Activated T-helper 17 cell treated with anti-CD3 and anti-CD28 coated beads, Interleukin-2, amount 50 U/mL, for 72 hours (primary cell): ENCODE measurements at regions not wholly inside any gene's neighbourhood (a gene's known extent, or its start where the extent isn't known, plus 50 kb on each side); places are given as distances from the start of the nearest gene placed in this dataset.

ENCODE experiments used
- ATAC-seq: fragments of 150-1000 bp; cut with Tn5 transposase; replicated peaks from 2 replicates; pipeline ENCODE4 v1.10.0; 2021; ENCODE audit warnings: mild to moderate bottlenecking, moderate library complexity
- H3K27ac Mint-ChIP-seq: one replicate; pipeline ENCODE4 v1.8.0; 2022; ENCODE audit warnings: mixed read lengths
- H3K27me3 Mint-ChIP-seq: one replicate; pipeline ENCODE4 v1.8.0; 2022; ENCODE audit warnings: mixed read lengths
- H3K36me3 Mint-ChIP-seq: one replicate; pipeline ENCODE4 v1.8.0; 2022; ENCODE audit warnings: low read depth, mild to moderate bottlenecking, mixed read lengths
- H3K4me1 Mint-ChIP-seq: one replicate; pipeline ENCODE4 v1.8.0; 2022; ENCODE audit warnings: mixed read lengths
- H3K4me3 Mint-ChIP-seq: one replicate; pipeline ENCODE4 v1.8.0; 2022; ENCODE audit warnings: mild to moderate bottlenecking, mixed read lengths
- H3K9me3 Mint-ChIP-seq: one replicate; pipeline ENCODE4 v1.8.0; 2022; ENCODE audit warnings: mixed read lengths

- Mint-ChIP-seq H3K9me3 (no peaks in the 10 kb centered on the region), H3K27ac (no peak overlapping the region), H3K4me3 (no peak overlapping the region), H3K27me3 (no peaks in the 10 kb centered on the region), H3K4me1 (no peaks in the 10 kb centered on the region), H3K36me3 (no peaks in the 10 kb centered on the region)
- no peak for ATAC-seq
Measured at GRCh38 chr1:116252785-116253184, 120.3 kb upstream of the ATP1A1 start.

- H3K36me3 Mint-ChIP-seq: no peaks in the 10 kb centered on the region
- no peak overlapping the region for H3K4me3 Mint-ChIP-seq
- H3K27me3 Mint-ChIP-seq: no peaks in the 10 kb centered on the region
- H3K27ac Mint-ChIP-seq: no peak overlapping the region
- no peak for ATAC-seq
- H3K9me3 Mint-ChIP-seq: no peaks in the 10 kb centered on the region
- H3K4me1 Mint-ChIP-seq: no peaks in the 10 kb centered on the region
Measured at GRCh38 chr1:116253566-116254382, 119.3 kb upstream of the ATP1A1 start.

- Mint-ChIP-seq H3K36me3 (no peaks in the 10 kb centered on the region), H3K27me3 (no peaks in the 10 kb centered on the region), H3K27ac (peak overlapping the region; percentile 53), H3K4me3 (no peak overlapping the region), H3K9me3 (no peaks in the 10 kb centered on the region), H3K4me1 (no peaks in the 10 kb centered on the region)
- no peak for ATAC-seq
Measured at GRCh38 chr1:116254776-116255175, 118.3 kb upstream of the ATP1A1 start.

- Mint-ChIP-seq H3K27me3 (no peaks in the 10 kb centered on the region), H3K9me3 (no peaks in the 10 kb centered on the region), H3K4me1 (no peaks in the 10 kb centered on the region), H3K36me3 (no peaks in the 10 kb centered on the region), H3K4me3 (no peak overlapping the region), H3K27ac (peak overlapping the region; percentile 53)
- ATAC-seq: no peak
Measured at GRCh38 chr1:116255486-116256285, 117.4 kb upstream of the ATP1A1 start.

- no peaks in the 10 kb centered on the region for H3K4me1 Mint-ChIP-seq
- H3K9me3 Mint-ChIP-seq: no peaks in the 10 kb centered on the region
- no peak overlapping the region for H3K4me3 Mint-ChIP-seq
Measured at GRCh38 chr1:116256286-116256649, 116.8 kb upstream of the ATP1A1 start.

DNA sequence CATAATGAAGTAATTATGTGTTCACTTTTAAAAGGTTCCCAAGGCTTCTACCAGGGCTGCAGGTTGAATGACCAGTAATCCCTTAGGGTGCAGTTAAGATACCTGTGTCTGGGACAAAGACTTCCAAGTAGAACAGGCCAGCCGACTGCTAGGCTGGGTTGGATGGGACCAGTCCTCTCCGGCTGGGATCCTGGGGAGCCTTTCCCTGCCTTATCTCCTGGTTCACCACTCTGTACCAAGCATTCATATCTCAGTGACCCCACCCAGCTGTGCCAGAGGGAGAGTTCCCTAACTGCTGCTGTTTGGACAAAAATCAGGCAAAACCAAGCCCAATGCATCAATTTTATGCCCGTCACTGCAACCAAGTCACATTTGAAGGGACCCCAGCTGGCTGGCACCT lies 116.2 kb upstream of the ATP1A1 start:
- H3K4me1 Mint-ChIP-seq: no peaks in the 10 kb centered on the region
- no peaks in the 10 kb centered on the region for H3K36me3 Mint-ChIP-seq
- no peaks in the 10 kb centered on the region for H3K27me3 Mint-ChIP-seq
- no peak overlapping the region for H3K27ac Mint-ChIP-seq
- ATAC-seq: no peak
- H3K9me3 Mint-ChIP-seq: no peaks in the 10 kb centered on the region
- no peak overlapping the region for H3K4me3 Mint-ChIP-seq

More at GRCh38 chr1:116256286-116256649, 116.8 kb upstream of the ATP1A1 start:
- Mint-ChIP-seq H3K27ac (no peak overlapping the region), H3K27me3 (no peaks in the 10 kb centered on the region), H3K36me3 (no peaks in the 10 kb centered on the region)
- no peak for ATAC-seq

DNA sequence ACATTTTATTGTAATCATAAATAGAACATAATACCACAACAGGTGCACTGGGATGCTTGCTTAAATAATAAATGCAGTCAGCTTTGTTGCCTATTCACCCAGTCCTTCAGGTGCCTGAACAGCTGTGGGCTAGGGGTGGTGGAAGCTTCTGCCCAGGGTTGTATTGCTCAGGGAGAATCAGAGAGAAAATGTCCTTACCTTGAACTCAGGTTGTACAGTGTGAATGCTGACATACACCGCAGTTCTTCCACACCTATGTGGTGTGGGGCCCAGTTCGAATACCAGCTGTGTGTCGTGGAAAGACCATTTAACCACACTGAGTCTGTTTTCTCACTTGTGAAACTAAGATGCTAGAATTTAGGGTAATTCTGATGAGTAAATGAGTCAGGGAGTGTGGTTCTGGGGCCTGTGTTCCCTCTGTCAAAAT lies 115.7 kb upstream of the ATP1A1 start:
- no peaks in the 10 kb centered on the region for H3K9me3 Mint-ChIP-seq
- H3K27me3 Mint-ChIP-seq: no peaks in the 10 kb centered on the region
- peak; percentile 82 for ATAC-seq
- H3K4me1 Mint-ChIP-seq: no peaks in the 10 kb centered on the region
- no peak overlapping the region for H3K4me3 Mint-ChIP-seq
- no peak overlapping the region for H3K27ac Mint-ChIP-seq
- H3K36me3 Mint-ChIP-seq: no peaks in the 10 kb centered on the region

- no peaks in the 10 kb centered on the region for H3K36me3 Mint-ChIP-seq
- no peak overlapping the region for H3K27ac Mint-ChIP-seq
- no peaks in the 10 kb centered on the region for H3K4me1 Mint-ChIP-seq
- no peaks in the 10 kb centered on the region for H3K27me3 Mint-ChIP-seq
- H3K4me3 Mint-ChIP-seq: no peak overlapping the region
- H3K9me3 Mint-ChIP-seq: no peaks in the 10 kb centered on the region
- no peak for ATAC-seq
Measured at GRCh38 chr1:116257836-116258235, 115.2 kb upstream of the ATP1A1 start.

DNA sequence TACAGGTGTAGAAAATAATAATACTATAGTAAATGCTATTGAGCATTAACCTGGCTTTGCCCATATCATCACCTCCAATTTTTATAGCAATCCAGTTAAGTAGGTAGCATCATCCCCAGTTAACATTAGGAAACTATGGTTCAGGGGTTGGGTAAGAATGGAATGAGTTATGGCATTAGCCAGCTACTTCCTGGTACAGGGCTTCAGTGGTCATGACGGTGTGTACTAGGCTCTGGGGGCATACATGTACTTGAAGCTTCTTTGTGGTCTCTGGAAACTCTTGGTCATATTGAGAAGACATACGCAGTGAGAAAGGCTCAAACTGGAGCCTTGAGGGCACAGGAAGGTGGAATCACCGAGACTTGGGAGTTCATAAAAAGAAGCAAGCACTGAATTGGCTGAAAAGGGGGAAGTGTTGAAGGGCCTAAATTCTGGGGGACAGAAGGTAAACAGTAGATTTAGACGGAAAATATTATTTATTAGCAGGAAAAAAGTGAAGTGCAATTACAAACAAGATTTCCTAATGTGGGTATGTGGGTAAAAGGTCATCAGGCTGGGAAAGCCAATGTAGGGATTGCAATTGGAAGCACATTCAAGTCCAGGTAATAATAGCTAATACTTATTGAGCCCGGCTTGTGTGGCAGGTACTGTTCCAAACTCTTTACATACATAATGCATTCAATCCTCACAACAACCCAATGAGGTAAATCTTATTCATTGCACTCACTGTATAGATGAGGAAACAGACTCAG lies 114.2 kb upstream of the ATP1A1 start:
- Mint-ChIP-seq H3K9me3 (no peaks in the 10 kb centered on the region), H3K27me3 (no peaks in the 10 kb centered on the region), H3K36me3 (no peaks in the 10 kb centered on the region), H3K27ac (no peak overlapping the region), H3K4me1 (no peaks in the 10 kb centered on the region), H3K4me3 (no peak overlapping the region)
- ATAC-seq: peak; percentile 24

DNA sequence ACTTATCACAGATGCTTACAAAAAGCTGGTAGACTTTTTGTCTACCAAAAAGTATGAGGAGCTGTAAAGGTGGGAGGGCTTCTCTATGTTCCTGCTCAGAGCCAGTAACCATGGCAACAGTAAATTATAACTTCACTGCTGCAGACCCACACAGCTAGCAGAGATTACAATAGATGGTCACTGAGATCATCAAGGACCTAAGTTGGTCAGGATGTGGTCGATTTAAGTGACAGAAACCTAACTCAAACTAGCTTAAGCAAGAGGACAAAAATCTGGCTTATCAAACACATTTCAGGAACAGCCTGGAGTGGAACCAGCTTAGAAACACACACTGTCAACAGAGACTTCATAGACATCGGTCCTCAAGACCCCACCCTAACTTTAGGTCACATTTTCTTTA lies 113.4 kb upstream of the ATP1A1 start:
- peak; percentile 42 for ATAC-seq
- no peak overlapping the region for H3K4me3 Mint-ChIP-seq
- H3K36me3 Mint-ChIP-seq: no peaks in the 10 kb centered on the region
- H3K9me3 Mint-ChIP-seq: no peaks in the 10 kb centered on the region
- no peak overlapping the region for H3K27ac Mint-ChIP-seq
- H3K27me3 Mint-ChIP-seq: no peaks in the 10 kb centered on the region
- no peaks in the 10 kb centered on the region for H3K4me1 Mint-ChIP-seq

- H3K9me3 Mint-ChIP-seq: no peaks in the 10 kb centered on the region
- ATAC-seq: no peak
- no peaks in the 10 kb centered on the region for H3K4me1 Mint-ChIP-seq
- H3K36me3 Mint-ChIP-seq: no peaks in the 10 kb centered on the region
- no peaks in the 10 kb centered on the region for H3K27me3 Mint-ChIP-seq
- H3K4me3 Mint-ChIP-seq: no peak overlapping the region
- H3K27ac Mint-ChIP-seq: no peak overlapping the region
Measured at GRCh38 chr1:116260115-116260514, 112.9 kb upstream of the ATP1A1 start.

GRCh38 chr1:116260621-116261020 lies 112.4 kb upstream of the ATP1A1 start:
- Mint-ChIP-seq H3K4me1 (no peaks in the 10 kb centered on the region), H3K27me3 (no peaks in the 10 kb centered on the region), H3K27ac (no peak overlapping the region), H3K4me3 (no peak overlapping the region), H3K9me3 (no peaks in the 10 kb centered on the region), H3K36me3 (no peaks in the 10 kb centered on the region)
- ATAC-seq: no peak

DNA sequence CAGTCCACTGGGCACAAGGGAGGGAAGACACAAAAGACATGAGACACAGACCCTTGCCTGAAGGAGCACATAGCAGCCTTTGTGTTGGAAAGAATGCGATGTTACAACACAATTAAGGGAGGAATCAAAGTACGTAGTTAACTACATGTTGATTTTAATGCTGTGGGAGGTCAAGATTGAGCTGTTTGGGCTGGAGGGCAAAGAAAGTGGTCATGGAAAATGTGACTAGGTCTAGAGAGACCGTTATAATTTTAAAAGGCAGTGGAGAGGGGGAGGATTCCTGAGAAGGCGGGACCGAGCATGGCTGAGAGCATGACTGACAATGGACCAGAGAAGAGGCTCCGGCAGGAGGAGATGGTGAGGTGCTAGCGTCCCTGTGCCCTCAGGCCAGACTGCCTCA lies 111.8 kb upstream of the ATP1A1 start:
- Mint-ChIP-seq H3K27me3 (no peaks in the 10 kb centered on the region), H3K9me3 (no peaks in the 10 kb centered on the region), H3K36me3 (no peaks in the 10 kb centered on the region), H3K4me3 (no peak overlapping the region), H3K27ac (no peak overlapping the region), H3K4me1 (peaks cover 3% of the 10 kb centered on the region)
- ATAC-seq: no peak

DNA sequence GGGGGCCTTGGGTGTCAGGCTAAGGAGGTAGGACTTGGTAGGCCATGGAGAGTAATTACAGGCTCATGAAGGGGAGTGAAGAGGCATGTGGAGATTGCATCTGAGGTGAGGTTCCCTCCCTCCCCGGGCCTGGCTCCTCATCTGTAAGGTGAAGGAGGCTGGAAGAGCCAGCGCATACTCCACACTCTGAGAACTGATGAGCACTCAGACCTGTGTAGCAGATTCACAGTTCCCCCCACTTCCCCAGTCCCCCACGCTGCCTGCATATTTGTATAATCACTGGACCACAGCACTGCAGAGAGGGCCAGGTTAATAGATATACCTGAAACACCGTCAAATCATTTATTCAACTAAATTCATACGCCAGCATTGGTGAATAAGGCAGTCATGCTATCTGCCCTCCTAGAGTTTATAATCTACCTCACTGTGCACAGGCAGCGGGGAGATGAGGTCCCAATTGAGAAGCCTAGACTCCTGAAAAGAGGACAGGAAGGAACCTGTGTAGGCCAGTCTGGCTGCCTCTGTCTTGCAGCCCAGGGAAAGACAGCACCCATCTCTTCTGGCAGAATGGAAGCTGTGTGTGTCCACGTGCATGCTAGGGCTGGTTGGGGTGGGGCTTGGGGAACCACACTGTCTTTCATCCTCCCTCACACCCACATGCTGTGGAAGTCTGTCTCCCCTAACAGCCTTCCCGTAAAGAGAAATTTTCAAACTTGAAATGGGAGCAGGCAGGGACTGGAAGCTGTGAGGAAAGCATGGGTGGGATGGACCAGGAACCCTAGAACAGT lies 110.6 kb upstream of the ATP1A1 start:
- Mint-ChIP-seq H3K9me3 (no peaks in the 10 kb centered on the region), H3K27me3 (no peaks in the 10 kb centered on the region), H3K27ac (no peak overlapping the region), H3K36me3 (no peaks in the 10 kb centered on the region), H3K4me1 (peaks cover 4% of the 10 kb centered on the region), H3K4me3 (no peak overlapping the region)
- no peak for ATAC-seq
